ENCODE measurements at regions not wholly inside any gene's neighbourhood (a gene's known extent, or its start where the extent isn't known, plus 50 kb on each side); places are given as distances from the start of the nearest gene placed in this dataset.

GRCh38 chr12:91387461-91388134, 205.0 kb upstream of the DCN start:
- TF ChIP-seq CTCF (IDR thresholded peaks at IDR 0.05; ENCODE audit: low read length), result no peak
- TF ChIP-seq EZH2 (optimal IDR thresholded peaks at IDR 0.05; ENCODE audit: low read depth, low read length), result no peak
- no peak for TF ChIP-seq EZH2phosphoT487 (IDR thresholded peaks at IDR 0.05; ENCODE audit: low read length)
